NB4 (cell line): ENCODE measurements at regions not wholly inside any gene's neighbourhood (a gene's known extent, or its start where the extent isn't known, plus 50 kb on each side); places are given as distances from the start of the nearest gene placed in this dataset.
A peak's percentile ranks its signal among the peaks of the same experiment; 100 is the strongest.

Experiments
- DNase-seq: peaks from one replicate; pipeline ENCODE4 v3.0.0; 2010; ENCODE audit warnings: low read depth
- H3K4me3 ChIP-seq: one replicate; pipeline ENCODE4 v1.5.1; 2011; ENCODE audit warnings: mild to moderate bottlenecking, low read depth, low read length, moderate library complexity
- CTCF ChIP-seq: IDR thresholded peaks from one replicate; pipeline ENCODE4 v1.5.1; 2012; ENCODE audit warnings: low read depth, low read length
- MYC ChIP-seq: IDR thresholded peaks from 2 replicates; pipeline ENCODE4 v1.6.1; 2011; ENCODE audit warnings: low read depth, low read length
- POLR2A ChIP-seq: IDR thresholded peaks from 2 replicates; pipeline ENCODE4 v1.6.1; 2011; ENCODE audit warnings: mild to moderate bottlenecking; ENCODE audit not compliant: insufficient read length; ENCODE audit errors: extremely low read depth
- TF ChIP-seq, protein P1 (sequence below): IDR thresholded peaks from 2 replicates; pipeline ENCODE4 v1.6.1; 2011; ENCODE audit warnings: low read depth, low read length

- no peak overlapping the region for H3K4me3 ChIP-seq
- TF ChIP-seq CTCF (no peak), MYC (no peak), POLR2A (no peak)
- TF ChIP-seq, protein P1, sequence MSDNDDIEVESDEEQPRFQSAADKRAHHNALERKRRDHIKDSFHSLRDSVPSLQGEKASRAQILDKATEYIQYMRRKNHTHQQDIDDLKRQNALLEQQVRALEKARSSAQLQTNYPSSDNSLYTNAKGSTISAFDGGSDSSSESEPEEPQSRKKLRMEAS: no peak
Measured at GRCh38 chr2:19062370-19062769, 296.1 kb downstream of the OSR1 start.

DNA sequence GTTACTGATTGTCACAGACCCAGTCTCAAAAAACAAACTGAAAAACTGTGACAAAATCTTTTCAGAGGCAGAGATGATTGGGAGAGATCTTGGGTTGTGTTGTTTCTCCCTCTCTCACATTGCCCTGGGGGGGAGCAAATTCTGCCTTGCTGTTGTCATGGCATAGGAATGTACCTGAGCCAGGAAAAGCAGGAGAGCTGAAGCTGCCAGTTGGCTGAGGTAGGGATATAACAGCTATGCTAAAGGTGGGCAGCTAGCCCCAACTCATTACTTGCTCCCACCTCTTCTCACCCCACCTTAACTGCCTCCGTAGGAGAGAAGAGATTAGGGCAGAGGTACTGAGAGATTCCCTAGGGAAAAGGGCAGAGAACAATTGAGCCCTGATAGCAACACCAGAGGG, 299.3 kb downstream of the OSR1 start:
- H3K4me3 ChIP-seq: no peak overlapping the region
- no peak for DNase-seq
- TF ChIP-seq MYC: no peak

More at GRCh38 chr2:19062370-19062769, 296.1 kb downstream of the OSR1 start:
- DNase-seq: no peak

GRCh38 chr2:19051203-19051831, 307.1 kb downstream of the OSR1 start:
- TF ChIP-seq, protein P1: no peak
- peak; percentile 8 for TF ChIP-seq CTCF
- no peak for TF ChIP-seq MYC
- TF ChIP-seq POLR2A: no peak
- H3K4me3 ChIP-seq: no peak overlapping the region
- DNase-seq: no peak

DNA sequence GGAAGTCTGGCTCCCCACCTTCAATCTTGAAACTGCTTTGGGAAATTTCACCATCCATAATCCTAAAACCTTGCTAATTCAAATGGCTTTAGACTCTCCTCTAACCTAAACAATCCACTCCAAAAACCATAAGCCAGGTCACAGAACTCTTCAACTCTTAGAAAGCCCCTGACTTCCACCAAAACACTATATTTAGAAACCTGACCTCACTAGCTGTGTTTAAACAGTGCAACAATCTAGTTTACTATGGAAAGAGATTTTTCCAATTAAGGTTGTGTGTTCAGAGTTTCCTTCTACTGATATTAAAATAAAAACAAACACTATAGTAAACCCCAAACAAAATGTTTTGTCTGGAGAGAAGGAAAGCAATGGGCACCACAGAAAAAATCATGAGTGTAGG, 308.1 kb downstream of the OSR1 start:
- no peak overlapping the region for H3K4me3 ChIP-seq
- TF ChIP-seq POLR2A (no peak), CTCF (no peak), MYC (no peak)
- TF ChIP-seq, protein P1: no peak
- no peak for DNase-seq

GRCh38 chr2:19048593-19049266, 309.7 kb downstream of the OSR1 start:
- TF ChIP-seq POLR2A: no peak
- TF ChIP-seq, protein P1: no peak
- TF ChIP-seq MYC: no peak
- no peak for TF ChIP-seq CTCF
- no peak overlapping the region for H3K4me3 ChIP-seq
- no peak for DNase-seq

DNA sequence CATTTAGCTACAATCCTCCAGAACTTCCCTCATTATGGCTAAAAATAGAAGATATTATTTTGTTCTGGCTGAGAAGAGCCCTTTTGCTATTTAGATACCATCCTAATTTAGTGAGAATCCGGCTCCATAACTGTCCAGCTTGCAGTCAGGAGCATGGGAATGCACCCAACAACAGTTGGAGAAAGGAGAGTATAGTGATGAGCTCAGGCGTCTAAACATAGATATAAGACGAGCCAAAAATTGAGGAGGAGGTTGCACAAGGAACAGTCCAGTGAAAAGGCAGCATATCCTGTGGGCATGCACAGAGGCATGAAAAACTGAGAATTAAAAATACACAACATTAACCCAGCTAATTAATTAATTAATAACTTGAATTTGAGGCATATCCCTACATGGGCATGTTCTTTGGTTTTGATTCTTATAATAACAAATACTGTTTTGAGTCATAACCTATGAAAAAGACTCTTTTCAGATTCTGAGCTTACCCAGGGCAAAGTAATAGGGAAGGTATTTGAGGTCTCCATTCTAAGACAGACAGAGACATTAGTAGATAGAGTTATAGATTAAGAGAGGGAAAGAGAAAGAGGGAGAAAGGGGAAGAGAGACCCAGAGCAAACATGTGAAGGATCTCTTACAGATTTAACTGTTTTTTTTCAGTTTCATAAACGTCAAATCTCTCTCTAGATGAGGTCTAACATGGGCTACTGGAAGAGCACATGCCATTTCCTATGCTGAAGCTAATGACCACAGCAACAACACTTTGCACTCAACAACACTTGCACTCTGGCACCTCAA, 311.2 kb downstream of the OSR1 start:
- H3K4me3 ChIP-seq: no peak overlapping the region
- no peak for DNase-seq
- TF ChIP-seq, protein P1: no peak
- TF ChIP-seq CTCF: no peak
- TF ChIP-seq POLR2A: no peak
- TF ChIP-seq MYC: no peak
